ENCODE measurements at regions not wholly inside any gene's neighbourhood (a gene's known extent, or its start where the extent isn't known, plus 50 kb on each side); places are given as distances from the start of the nearest gene placed in this dataset.

GRCh38 chr13:85659493-85659892 lies 139.7 kb downstream of the SLITRK6 start:
- no peak for TF ChIP-seq CTCF (conservative IDR thresholded peaks at IDR 0.05; ENCODE audit: low read length)
- no peak for TF ChIP-seq EZH2phosphoT487 (IDR thresholded peaks at IDR 0.05; ENCODE audit: borderline replicate concordance, low read depth, low read length)
